GM18517 (cell line): ENCODE measurements at regions not wholly inside any gene's neighbourhood (a gene's known extent, or its start where the extent isn't known, plus 50 kb on each side); places are given as distances from the start of the nearest gene placed in this dataset.
"Not testable (repeated sequence)": the region's sequence is repeated elsewhere in the genome, so short reads cannot be mapped to it uniquely, and the experiment has no call there.

Source experiments
- ATAC-seq: cut with Tn5 transposase; IDR thresholded peaks from one replicate; pipeline ENCODE4 v1.9.1; 2021; ENCODE audit warnings: mild to moderate bottlenecking, moderate library complexity; ENCODE audit not compliant: unreplicated experiment

- no peak for ATAC-seq
Measured at GRCh38 chr7:68248973-68249372, 1252.3 kb downstream of the TYW1 start.

GRCh38 chr7:68249611-68250010 is 1253.0 kb downstream of the TYW1 start:
- no peak for ATAC-seq

GRCh38 chr7:68250143-68250542 is 1253.5 kb downstream of the TYW1 start:
- ATAC-seq = no peak

- not testable (repeated sequence) for ATAC-seq
Measured at GRCh38 chr7:68254815-68255214, 1258.2 kb downstream of the TYW1 start.

- ATAC-seq = no peak
Measured at GRCh38 chr7:68256295-68256694, 1259.7 kb downstream of the TYW1 start.

- ATAC-seq = no peak
Measured at GRCh38 chr7:68258609-68259008, 1262.0 kb downstream of the TYW1 start.

GRCh38 chr7:68265258-68265657 is 1268.6 kb downstream of the TYW1 start:
- no peak for ATAC-seq

- no peak for ATAC-seq
Measured at GRCh38 chr7:68266004-68266579, 1269.5 kb downstream of the TYW1 start.

- no peak for ATAC-seq
Measured at GRCh38 chr7:68267486-68267885, 1270.9 kb downstream of the TYW1 start.

GRCh38 chr7:68269405-68269804 is 1272.8 kb downstream of the TYW1 start:
- no peak for ATAC-seq

GRCh38 chr7:68272507-68272906 is 1275.9 kb downstream of the TYW1 start:
- ATAC-seq = no peak

GRCh38 chr7:68276725-68277124 is 1280.1 kb downstream of the TYW1 start:
- no peak for ATAC-seq

GRCh38 chr7:68279827-68280400 is 1283.3 kb downstream of the TYW1 start:
- no peak for ATAC-seq

GRCh38 chr7:68280931-68281330 is 1284.3 kb downstream of the TYW1 start:
- no peak for ATAC-seq

- no peak for ATAC-seq
Measured at GRCh38 chr7:68288144-68288593, 1291.5 kb downstream of the TYW1 start.

GRCh38 chr7:68291710-68292109 is 1295.1 kb downstream of the TYW1 start:
- no peak for ATAC-seq

- ATAC-seq = no peak
Measured at GRCh38 chr7:68295386-68295785, 1298.8 kb downstream of the TYW1 start.

- no peak for ATAC-seq
Measured at GRCh38 chr7:68304536-68304935, 1293.7 kb upstream of the AUTS2 start.

GRCh38 chr7:68306692-68307107 is 1291.6 kb upstream of the AUTS2 start:
- no peak for ATAC-seq

GRCh38 chr7:68309271-68309670 is 1289.0 kb upstream of the AUTS2 start:
- no peak for ATAC-seq

- no peak for ATAC-seq
Measured at GRCh38 chr7:68309806-68310205, 1288.5 kb upstream of the AUTS2 start.

- no peak for ATAC-seq
Measured at GRCh38 chr7:68311958-68312357, 1286.3 kb upstream of the AUTS2 start.

- ATAC-seq = no peak
Measured at GRCh38 chr7:68313806-68314205, 1284.5 kb upstream of the AUTS2 start.
